ENCODE measurements at regions not wholly inside any gene's neighbourhood (a gene's known extent, or its start where the extent isn't known, plus 50 kb on each side); places are given as distances from the start of the nearest gene placed in this dataset.

GRCh38 chr3:112746675-112747280 is 99.9 kb downstream of the CD200R1L start:
- DNase-seq (ENCODE audit: low read depth, low spot score) = no peak
- no peak overlapping the region for H3K4me3 ChIP-seq (ENCODE audit: low read depth, low read length)
- TF ChIP-seq CTCF (IDR thresholded peaks at IDR 0.05; ENCODE audit: insufficient read depth, low read length, missing control alignments) = no peak
- CTCF ChIA-PET = interaction anchor here (0.9 to 8.5 kb wide), 7 partner anchors 11 to 108 kb away, joined by 3 to 101 read pairs (median 7); no protein-coding TSS in a partner anchor
- POLR2A ChIA-PET = interaction anchor here (0.8 to 0.9 kb wide), 2 partner anchors 14 to 93 kb away, joined by 3 read pairs; no protein-coding TSS in a partner anchor

GRCh38 chr3:112745567-112746248 is 101.0 kb downstream of the CD200R1L start:
- CTCF ChIA-PET = interaction anchor here (1.1 to 8.5 kb wide), 5 partner anchors 10 to 70 kb away, joined by 3 to 101 read pairs (median 6); no protein-coding TSS in a partner anchor

GRCh38 chr3:112744825-112745566 is 101.7 kb downstream of the CD200R1L start:
- POLR2A ChIA-PET = interaction anchor here (0.5 kb wide), 1 partner anchor 129 kb away, joined by 3 read pairs; no protein-coding TSS in a partner anchor
- CTCF ChIA-PET = interaction anchor here (1.1 to 8.5 kb wide), 5 partner anchors 9 to 71 kb away, joined by 3 to 101 read pairs (median 6); no protein-coding TSS in a partner anchor
- no peak for TF ChIP-seq CTCF (IDR thresholded peaks at IDR 0.05; ENCODE audit: insufficient read depth, low read length, missing control alignments)
- no peak for DNase-seq (ENCODE audit: low read depth, low spot score)
- no peak overlapping the region for H3K4me3 ChIP-seq (ENCODE audit: low read depth, low read length)

More at GRCh38 chr3:112745567-112746248, 101.0 kb downstream of the CD200R1L start:
- no peak for TF ChIP-seq CTCF (IDR thresholded peaks at IDR 0.05; ENCODE audit: insufficient read depth, low read length, missing control alignments)
- DNase-seq (ENCODE audit: low read depth, low spot score) = no peak
- POLR2A ChIA-PET = no interaction called here
- H3K4me3 ChIP-seq (ENCODE audit: low read depth, low read length) = no peak overlapping the region

- no peak overlapping the region for H3K4me3 ChIP-seq (ENCODE audit: low read depth, low read length)
- no peak for TF ChIP-seq CTCF (IDR thresholded peaks at IDR 0.05; ENCODE audit: insufficient read depth, low read length, missing control alignments)
- POLR2A ChIA-PET = no interaction called here
- DNase-seq (ENCODE audit: low read depth, low spot score) = no peak
- CTCF ChIA-PET = interaction anchor here (0.6 to 8.5 kb wide), 5 partner anchors 8 to 102 kb away, joined by 3 to 101 read pairs (median 4); no protein-coding TSS in a partner anchor
Observed at GRCh38 chr3:112744106-112744505, 102.6 kb downstream of the CD200R1L start.

GRCh38 chr3:112742934-112743333 is 102.0 kb upstream of the CCDC80 start:
- DNase-seq (ENCODE audit: low read depth, low spot score) = no peak
- CTCF ChIA-PET = interaction anchor here (1.4 to 8.5 kb wide), 3 partner anchors 7 to 71 kb away, joined by 4 to 101 read pairs (median 4); no protein-coding TSS in a partner anchor
- no peak for TF ChIP-seq CTCF (IDR thresholded peaks at IDR 0.05; ENCODE audit: insufficient read depth, low read length, missing control alignments)
- POLR2A ChIA-PET = interaction anchor here (0.7 kb wide), 1 partner anchor 66 kb away, joined by 3 read pairs; no protein-coding TSS in a partner anchor
- no peak overlapping the region for H3K4me3 ChIP-seq (ENCODE audit: low read depth, low read length)

All from AG04449 (cell line).